ENCODE measurements at regions not wholly inside any gene's neighbourhood (a gene's known extent, or its start where the extent isn't known, plus 50 kb on each side); places are given as distances from the start of the nearest gene placed in this dataset.
A peak's percentile ranks its signal among the peaks of the same experiment; 100 is the strongest.

DNA sequence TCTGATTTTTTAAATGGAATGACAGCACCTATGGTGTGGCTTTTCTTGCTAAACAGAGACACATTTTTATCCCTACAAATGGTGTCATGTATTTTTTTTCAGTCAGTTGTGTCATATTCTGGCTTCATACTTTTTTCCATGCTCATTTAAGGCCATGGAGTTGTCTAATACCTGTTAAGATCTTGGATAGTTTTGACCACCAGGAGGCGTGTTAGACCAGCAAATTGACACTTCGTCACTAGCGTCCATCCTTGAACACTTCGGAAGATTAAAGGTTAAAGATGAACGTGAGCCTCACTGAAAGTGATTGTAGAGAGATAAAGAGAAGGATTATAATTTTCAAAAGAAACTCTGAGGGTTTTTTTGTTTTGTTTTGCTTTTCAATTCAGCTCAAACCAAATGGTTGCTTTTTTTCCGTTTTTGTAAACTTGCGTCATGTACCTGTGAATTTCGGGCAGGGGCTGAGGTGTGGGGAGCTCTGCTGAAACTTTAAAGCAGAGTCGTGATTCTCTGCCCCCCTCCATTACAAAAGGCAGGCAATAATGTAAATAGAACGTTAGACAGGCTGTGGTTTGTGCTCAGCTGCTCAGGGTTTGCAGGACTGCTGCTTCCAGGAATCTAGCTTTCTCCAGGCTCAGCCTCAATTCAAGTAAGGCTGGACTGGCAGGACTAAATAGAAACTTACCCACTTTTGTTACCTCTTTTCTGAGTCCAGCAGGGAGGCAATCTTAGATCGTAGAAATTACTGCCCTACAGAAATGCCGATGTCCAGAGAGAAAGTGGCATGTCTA, 245.1 kb downstream of the FOXA2 start (continued):
- TF ChIP-seq ZNF780A (CRISPR knock-in tag; IDR thresholded peaks at IDR 0.05) = no peak
- TF ChIP-seq ZIK1 (CRISPR knock-in tag; IDR thresholded peaks at IDR 0.05; ENCODE audit: borderline replicate concordance, low read depth) = no peak
- TF ChIP-seq, protein P1, sequence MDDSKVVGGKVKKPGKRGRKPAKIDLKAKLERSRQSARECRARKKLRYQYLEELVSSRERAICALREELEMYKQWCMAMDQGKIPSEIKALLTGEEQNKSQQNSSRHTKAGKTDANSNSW (CRISPR knock-in tag; IDR thresholded peaks at IDR 0.05; ENCODE audit: borderline replicate concordance) = no peak
- TF ChIP-seq ZNF432 (CRISPR knock-in tag; IDR thresholded peaks at IDR 0.05; ENCODE audit: borderline replicate concordance) = no peak
- TF ChIP-seq BCL6 (CRISPR knock-in tag; IDR thresholded peaks at IDR 0.05) = 0 out of 2 replicates have a peak, but pooled peaks have one; percentile 14
- TF ChIP-seq, protein P2, sequence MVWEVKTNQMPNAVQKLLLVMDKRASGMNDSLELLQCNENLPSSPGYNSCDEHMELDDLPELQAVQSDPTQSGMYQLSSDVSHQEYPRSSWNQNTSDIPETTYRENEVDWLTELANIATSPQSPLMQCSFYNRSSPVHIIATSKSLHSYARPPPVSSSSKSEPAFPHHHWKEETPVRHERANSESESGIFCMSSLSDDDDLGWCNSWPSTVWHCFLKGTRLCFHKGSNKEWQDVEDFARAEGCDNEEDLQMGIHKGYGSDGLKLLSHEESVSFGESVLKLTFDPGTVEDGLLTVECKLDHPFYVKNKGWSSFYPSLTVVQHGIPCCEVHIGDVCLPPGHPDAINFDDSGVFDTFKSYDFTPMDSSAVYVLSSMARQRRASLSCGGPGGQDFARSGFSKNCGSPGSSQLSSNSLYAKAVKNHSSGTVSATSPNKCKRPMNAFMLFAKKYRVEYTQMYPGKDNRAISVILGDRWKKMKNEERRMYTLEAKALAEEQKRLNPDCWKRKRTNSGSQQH (CRISPR knock-in tag; IDR thresholded peaks at IDR 0.05; ENCODE audit: low read depth) = no peak
- no peak for TF ChIP-seq ZNF326 (CRISPR knock-in tag; IDR thresholded peaks at IDR 0.05; ENCODE audit: borderline replicate concordance)
- TF ChIP-seq KDM5B (CRISPR knock-in tag; IDR thresholded peaks at IDR 0.05; ENCODE audit: borderline replicate concordance) = no peak
- TF ChIP-seq, protein P3, sequence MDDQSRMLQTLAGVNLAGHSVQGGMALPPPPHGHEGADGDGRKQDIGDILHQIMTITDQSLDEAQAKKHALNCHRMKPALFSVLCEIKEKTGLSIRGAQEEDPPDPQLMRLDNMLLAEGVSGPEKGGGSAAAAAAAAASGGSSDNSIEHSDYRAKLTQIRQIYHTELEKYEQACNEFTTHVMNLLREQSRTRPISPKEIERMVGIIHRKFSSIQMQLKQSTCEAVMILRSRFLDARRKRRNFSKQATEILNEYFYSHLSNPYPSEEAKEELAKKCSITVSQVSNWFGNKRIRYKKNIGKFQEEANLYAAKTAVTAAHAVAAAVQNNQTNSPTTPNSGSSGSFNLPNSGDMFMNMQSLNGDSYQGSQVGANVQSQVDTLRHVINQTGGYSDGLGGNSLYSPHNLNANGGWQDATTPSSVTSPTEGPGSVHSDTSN (CRISPR knock-in tag; IDR thresholded peaks at IDR 0.05; ENCODE audit: borderline replicate concordance) = 0 out of 2 replicates have a peak, but pooled peaks have one; percentile 35
- no peak for TF ChIP-seq SRSF9 (IDR thresholded peaks at IDR 0.05; ENCODE audit: borderline replicate concordance, insufficient read depth, low read depth, low read length, poor library complexity, severe bottlenecking)
- TF ChIP-seq, protein P4, sequence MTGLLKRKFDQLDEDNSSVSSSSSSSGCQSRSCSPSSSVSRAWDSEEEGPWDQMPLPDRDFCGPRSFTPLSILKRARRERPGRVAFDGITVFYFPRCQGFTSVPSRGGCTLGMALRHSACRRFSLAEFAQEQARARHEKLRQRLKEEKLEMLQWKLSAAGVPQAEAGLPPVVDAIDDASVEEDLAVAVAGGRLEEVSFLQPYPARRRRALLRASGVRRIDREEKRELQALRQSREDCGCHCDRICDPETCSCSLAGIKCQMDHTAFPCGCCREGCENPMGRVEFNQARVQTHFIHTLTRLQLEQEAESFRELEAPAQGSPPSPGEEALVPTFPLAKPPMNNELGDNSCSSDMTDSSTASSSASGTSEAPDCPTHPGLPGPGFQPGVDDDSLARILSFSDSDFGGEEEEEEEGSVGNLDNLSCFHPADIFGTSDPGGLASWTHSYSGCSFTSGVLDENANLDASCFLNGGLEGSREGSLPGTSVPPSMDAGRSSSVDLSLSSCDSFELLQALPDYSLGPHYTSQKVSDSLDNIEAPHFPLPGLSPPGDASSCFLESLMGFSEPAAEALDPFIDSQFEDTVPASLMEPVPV (CRISPR knock-in tag; IDR thresholded peaks at IDR 0.05) = no peak
- no peak for TF ChIP-seq TCF12 (IDR thresholded peaks at IDR 0.05)
- no peak for TF ChIP-seq TCF12 (CRISPR knock-in tag; IDR thresholded peaks at IDR 0.05)
- TF ChIP-seq JUN (CRISPR knock-in tag; IDR thresholded peaks at IDR 0.05) = no peak
- no peak for TF ChIP-seq IRX3 (CRISPR knock-in tag; IDR thresholded peaks at IDR 0.05; ENCODE audit: borderline replicate concordance, low read depth)
- no peak for TF ChIP-seq ELF1 (CRISPR knock-in tag; IDR thresholded peaks at IDR 0.05)
- TF ChIP-seq MTA1 (CRISPR knock-in tag; IDR thresholded peaks at IDR 0.05; ENCODE audit: borderline replicate concordance) = no peak
- no peak for TF ChIP-seq LCORL (IDR thresholded peaks at IDR 0.05)
- TF ChIP-seq LCORL (CRISPR knock-in tag; IDR thresholded peaks at IDR 0.05) = peak; percentile 47
- TF ChIP-seq, protein P5, sequence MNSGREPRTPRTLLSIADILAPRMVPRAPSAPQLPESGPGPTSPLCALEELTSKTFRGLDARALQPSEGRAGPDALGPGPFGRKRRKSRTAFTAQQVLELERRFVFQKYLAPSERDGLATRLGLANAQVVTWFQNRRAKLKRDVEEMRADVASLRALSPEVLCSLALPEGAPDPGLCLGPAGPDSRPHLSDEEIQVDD (CRISPR knock-in tag; IDR thresholded peaks at IDR 0.05; ENCODE audit: borderline replicate concordance) = no peak
- TF ChIP-seq, protein P6, sequence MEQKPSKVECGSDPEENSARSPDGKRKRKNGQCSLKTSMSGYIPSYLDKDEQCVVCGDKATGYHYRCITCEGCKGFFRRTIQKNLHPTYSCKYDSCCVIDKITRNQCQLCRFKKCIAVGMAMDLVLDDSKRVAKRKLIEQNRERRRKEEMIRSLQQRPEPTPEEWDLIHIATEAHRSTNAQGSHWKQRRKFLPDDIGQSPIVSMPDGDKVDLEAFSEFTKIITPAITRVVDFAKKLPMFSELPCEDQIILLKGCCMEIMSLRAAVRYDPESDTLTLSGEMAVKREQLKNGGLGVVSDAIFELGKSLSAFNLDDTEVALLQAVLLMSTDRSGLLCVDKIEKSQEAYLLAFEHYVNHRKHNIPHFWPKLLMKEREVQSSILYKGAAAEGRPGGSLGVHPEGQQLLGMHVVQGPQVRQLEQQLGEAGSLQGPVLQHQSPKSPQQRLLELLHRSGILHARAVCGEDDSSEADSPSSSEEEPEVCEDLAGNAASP (CRISPR knock-in tag; IDR thresholded peaks at IDR 0.05; ENCODE audit: borderline replicate concordance) = peak; percentile 65; the same call in 1 of the 2 replicates
- TF ChIP-seq, protein P7, sequence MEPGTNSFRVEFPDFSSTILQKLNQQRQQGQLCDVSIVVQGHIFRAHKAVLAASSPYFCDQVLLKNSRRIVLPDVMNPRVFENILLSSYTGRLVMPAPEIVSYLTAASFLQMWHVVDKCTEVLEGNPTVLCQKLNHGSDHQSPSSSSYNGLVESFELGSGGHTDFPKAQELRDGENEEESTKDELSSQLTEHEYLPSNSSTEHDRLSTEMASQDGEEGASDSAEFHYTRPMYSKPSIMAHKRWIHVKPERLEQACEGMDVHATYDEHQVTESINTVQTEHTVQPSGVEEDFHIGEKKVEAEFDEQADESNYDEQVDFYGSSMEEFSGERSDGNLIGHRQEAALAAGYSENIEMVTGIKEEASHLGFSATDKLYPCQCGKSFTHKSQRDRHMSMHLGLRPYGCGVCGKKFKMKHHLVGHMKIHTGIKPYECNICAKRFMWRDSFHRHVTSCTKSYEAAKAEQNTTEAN (CRISPR knock-in tag; conservative IDR thresholded peaks at IDR 0.05) = no peak

All from HepG2 (cell line).